Non-pigmented ciliary epithelial cell (primary cell): ENCODE measurements at regions not wholly inside any gene's neighbourhood (a gene's known extent, or its start where the extent isn't known, plus 50 kb on each side); places are given as distances from the start of the nearest gene placed in this dataset.
"Not testable (repeated sequence)": the region's sequence is repeated elsewhere in the genome, so short reads cannot be mapped to it uniquely, and the experiment has no call there.

ENCODE experiments used
- DNase-seq: peaks from one replicate; pipeline ENCODE4 v3.0.0-alpha.2; 2010; ENCODE audit warnings: low read depth

- no peak for DNase-seq
Measured at GRCh38 chr1:185434721-185435120, 117.7 kb upstream of the IVNS1ABP start.

- DNase-seq, result no peak
Measured at GRCh38 chr1:185433667-185434066, 116.6 kb upstream of the IVNS1ABP start.

- no peak for DNase-seq
Measured at GRCh38 chr1:185432948-185433347, 115.9 kb upstream of the IVNS1ABP start.

- no peak for DNase-seq
Measured at GRCh38 chr1:185431612-185432011, 114.6 kb upstream of the IVNS1ABP start.

GRCh38 chr1:185429668-185430067 is 112.6 kb upstream of the IVNS1ABP start:
- DNase-seq, result not testable (repeated sequence)

- no peak for DNase-seq
Measured at GRCh38 chr1:185427776-185428175, 110.7 kb upstream of the IVNS1ABP start.

- DNase-seq, result no peak
Measured at GRCh38 chr1:185427264-185427663, 110.2 kb upstream of the IVNS1ABP start.

- no peak for DNase-seq
Measured at GRCh38 chr1:185426848-185427247, 109.8 kb upstream of the IVNS1ABP start.

- DNase-seq, result no peak
Measured at GRCh38 chr1:185425163-185425562, 108.1 kb upstream of the IVNS1ABP start.

GRCh38 chr1:185421485-185422107 is 104.6 kb upstream of the IVNS1ABP start:
- DNase-seq, result no peak

GRCh38 chr1:185420588-185421081 is 103.6 kb upstream of the IVNS1ABP start:
- no peak for DNase-seq

- no peak for DNase-seq
Measured at GRCh38 chr1:185419718-185420117, 102.7 kb upstream of the IVNS1ABP start.

GRCh38 chr1:185418472-185418871 is 101.4 kb upstream of the IVNS1ABP start:
- no peak for DNase-seq

GRCh38 chr1:185412385-185413087 is 95.5 kb upstream of the IVNS1ABP start:
- no peak for DNase-seq

- DNase-seq, result no peak
Measured at GRCh38 chr1:185409763-185410528, 92.9 kb upstream of the IVNS1ABP start.

GRCh38 chr1:185409345-185409744 is 92.3 kb upstream of the IVNS1ABP start:
- no peak for DNase-seq

- DNase-seq, result no peak
Measured at GRCh38 chr1:185408700-185409270, 91.7 kb upstream of the IVNS1ABP start.

- DNase-seq, result no peak
Measured at GRCh38 chr1:185406691-185407009, 89.6 kb upstream of the IVNS1ABP start.

- no peak for DNase-seq
Measured at GRCh38 chr1:185406006-185406690, 89.1 kb upstream of the IVNS1ABP start.

- no peak for DNase-seq
Measured at GRCh38 chr1:185404907-185405568, 88.0 kb upstream of the IVNS1ABP start.

- no peak for DNase-seq
Measured at GRCh38 chr1:185404291-185404690, 87.2 kb upstream of the IVNS1ABP start.

GRCh38 chr1:185402930-185403329 is 85.9 kb upstream of the IVNS1ABP start:
- no peak for DNase-seq
